NCI-H69 (cell line): ENCODE measurements at regions not wholly inside any gene's neighbourhood (a gene's known extent, or its start where the extent isn't known, plus 50 kb on each side); places are given as distances from the start of the nearest gene placed in this dataset.
"Not testable (repeated sequence)": the region's sequence is repeated elsewhere in the genome, so short reads cannot be mapped to it uniquely, and the experiment has no call there.

ENCODE experiments used
- DNase-seq: peaks from one replicate; lab custom pipeline; 2025; lab: John Stamatoyannopoulos, UW

DNA sequence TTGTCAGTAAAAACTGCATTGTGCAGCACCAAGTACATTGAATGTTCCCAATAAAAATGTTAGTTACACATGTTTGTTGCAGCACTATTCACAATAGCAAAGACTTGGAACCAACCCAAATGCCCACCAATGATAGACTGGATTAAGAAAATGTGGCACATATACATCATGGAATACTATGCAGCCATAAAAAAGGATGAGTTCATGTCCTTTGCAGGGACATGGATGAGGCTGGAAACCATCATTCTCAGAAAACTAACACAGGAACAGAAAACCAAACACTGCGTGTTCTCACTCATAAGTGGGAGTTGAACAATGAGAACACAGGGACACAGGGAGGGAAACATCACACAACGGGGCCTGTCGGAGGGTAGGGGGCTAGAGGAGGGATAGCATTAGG, 401.3 kb upstream of the NR5A2 start:
- DNase-seq = not testable (repeated sequence)

DNA sequence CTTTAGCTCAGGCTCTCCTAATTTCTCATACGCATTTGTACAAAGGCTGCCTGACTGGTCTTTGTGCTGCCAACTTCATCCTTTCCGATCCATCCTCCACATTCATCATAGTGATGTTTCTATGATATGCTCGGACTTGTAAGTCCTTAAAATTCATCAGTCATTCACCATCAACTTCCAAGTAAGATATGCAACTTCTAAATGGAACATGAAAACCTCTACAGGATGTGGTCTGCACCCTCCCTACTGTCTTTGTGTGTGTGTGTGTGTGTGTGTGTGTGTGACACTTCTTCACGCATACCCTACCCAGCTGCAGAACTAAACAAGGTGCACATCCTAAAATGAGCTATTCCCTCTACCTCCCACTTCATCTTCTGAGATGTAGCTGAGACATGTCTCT, 397.9 kb upstream of the NR5A2 start:
- DNase-seq = no peak

DNA sequence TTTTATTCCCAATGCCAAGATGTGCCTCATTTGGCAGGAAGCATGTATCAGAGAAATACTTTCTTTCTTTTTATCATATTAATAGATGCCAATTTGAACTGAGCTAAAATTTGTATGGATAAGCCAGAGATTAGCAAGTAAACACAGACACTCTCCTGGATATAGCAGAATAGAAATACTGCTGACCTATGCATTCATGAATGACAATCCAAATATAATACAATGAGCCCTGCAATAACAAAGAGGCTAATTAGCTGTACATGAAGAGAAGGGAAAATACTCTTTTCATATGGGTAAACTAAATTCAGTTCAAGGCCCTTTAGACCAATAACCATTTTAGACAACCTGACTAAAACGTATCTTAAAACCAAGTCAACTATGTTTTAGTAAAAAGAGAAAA, 388.1 kb upstream of the NR5A2 start:
- peak; percentile 27 for DNase-seq

DNA sequence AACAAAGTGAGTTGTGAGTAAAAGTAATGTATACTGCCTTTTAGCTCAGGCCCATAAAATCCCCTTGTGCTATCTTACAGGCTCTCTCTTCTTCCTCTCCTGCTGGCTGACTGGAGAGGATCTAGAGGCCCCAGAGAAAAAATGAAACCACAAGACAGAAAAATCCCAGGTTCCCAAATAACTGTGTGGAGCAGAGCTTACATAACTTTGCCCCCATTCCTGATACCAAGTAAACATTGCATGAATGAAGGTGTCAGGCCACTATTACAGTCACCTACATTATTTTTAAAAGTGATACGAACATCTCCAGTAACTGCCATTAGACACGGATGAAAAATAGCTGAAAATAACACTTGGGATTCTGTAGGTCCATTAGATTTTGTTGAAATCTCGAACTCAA, 386.0 kb upstream of the NR5A2 start:
- no peak for DNase-seq

DNA sequence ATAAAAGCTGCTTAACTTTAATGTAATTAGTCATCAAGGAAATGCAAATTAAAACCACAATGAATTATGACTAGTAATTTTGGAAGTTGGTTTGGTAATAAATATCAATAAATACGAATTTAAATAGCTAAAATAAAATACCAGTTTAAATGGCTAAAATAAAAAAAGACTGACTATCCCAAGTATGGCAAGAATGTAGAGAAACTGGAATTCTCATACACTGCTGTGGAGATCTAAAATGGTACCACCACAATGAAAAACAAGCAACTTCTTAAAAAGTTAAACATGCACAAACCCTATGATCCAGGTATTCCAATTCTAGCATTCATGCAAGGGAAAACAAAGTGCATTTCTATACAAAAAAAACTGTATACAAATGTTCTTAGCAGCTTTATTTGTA, 382.6 kb upstream of the NR5A2 start:
- DNase-seq = no peak

DNA sequence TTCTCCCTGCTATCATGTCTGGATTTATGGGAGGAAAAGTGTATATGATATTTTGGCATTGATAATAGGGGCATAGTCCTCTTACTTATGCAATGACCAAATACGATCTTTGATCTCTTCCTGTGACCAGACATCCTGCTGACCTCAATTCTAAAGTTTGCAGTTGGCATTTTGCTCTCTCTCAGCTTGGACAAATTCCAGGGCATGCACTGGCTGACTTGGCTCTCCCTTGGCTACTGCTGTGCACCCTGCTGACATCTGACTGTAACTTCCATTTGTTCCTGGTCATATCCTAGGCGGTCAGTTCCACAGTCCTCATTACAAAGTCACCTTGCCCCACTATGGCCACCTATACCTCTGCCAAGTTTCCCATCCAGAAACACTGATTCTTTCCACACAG, 380.7 kb upstream of the NR5A2 start:
- peak; percentile 27 for DNase-seq

DNA sequence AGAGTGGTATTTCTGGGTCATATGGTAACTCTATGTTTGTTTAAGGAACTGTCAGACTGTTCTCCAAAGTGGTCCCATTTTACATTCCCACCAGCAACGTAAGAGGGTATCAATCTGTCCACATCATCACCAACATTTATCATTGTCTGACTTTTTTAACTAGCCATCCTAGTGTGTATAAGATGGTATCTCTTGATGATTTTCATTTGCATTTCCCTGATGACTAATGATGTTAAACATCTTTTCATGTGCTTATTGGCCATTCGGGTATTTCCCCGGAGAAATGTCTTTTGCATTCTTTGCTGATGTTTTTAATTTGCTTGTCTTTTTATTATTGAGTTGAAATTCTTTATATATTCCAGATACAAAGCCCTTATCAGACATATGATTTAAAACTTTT, 370.1 kb upstream of the NR5A2 start:
- DNase-seq = no peak

DNA sequence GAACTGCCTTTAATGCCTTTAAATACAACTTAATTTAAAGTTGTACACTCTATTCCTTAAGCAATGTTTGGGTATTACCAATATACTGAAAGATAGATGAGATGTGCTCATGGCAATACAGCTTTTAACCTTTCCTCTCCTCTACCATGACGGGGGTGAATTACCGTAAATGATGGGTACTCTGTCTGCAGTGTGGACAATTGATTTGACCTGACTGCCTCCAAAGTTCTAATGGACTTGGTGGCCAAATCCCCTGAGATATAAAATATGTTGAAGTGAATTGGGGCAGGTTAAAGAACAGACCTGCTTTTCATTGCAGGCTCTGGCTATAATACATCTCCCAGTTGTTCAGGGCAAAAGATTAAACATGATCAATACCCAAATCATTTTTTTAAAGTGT, 367.4 kb upstream of the NR5A2 start:
- DNase-seq = no peak

DNA sequence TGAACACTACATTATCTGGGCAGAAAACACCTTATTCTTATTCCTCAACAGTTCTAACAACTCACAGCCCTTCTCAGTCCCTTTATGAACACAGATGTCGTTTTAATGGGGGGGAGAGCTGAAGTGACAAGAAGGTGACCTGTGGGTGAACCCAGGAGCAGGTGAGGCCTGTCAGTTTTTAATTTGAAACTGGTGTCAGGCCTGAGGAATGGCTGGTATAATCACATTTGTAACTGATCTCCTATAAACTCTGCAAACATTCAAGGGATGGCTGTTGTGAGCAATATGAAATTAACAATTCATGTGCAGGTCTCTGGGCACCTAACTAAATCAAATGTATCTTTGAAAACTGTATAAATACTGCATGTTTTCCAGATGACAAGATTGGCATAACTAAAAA, 362.1 kb upstream of the NR5A2 start:
- DNase-seq = peak; percentile 40

DNA sequence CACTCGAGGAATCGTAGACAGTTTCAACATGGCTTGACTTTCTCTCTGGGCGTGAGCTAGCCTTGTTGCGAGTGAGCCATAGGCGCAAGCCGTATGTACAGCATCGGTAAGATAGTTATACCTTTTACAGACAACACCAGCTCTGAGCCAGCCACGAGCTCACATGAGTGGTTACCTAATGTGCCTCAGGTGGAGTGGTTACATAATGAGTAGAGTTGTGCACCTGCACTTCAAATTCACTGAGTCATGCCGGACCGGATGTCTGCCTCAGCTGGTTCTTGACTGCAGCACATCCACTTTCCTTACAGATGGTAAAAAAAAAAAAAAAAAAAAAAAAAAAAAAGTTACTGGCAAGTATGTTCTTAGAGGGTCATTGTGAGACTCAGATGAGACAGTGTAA, 360.4 kb upstream of the NR5A2 start:
- DNase-seq = no peak

DNA sequence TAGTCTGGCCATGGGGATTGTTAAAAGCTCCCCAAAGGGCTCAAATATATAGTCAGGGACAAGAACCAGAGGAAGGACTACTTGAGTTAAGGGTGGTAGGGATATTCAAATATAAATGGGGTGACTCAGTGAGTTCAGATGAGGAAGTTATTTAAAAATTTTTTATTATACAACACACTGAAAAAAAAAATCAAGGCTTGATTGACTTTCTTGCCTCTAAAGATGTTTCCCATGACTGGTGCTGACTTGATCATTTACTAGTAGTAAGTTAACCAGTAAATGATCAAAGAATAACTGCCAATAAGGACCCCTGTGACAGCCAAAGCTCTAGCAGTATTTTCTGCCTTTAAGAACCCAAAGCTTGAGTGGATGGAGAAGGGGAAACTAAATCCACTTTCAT, 357.6 kb upstream of the NR5A2 start:
- no peak for DNase-seq

DNA sequence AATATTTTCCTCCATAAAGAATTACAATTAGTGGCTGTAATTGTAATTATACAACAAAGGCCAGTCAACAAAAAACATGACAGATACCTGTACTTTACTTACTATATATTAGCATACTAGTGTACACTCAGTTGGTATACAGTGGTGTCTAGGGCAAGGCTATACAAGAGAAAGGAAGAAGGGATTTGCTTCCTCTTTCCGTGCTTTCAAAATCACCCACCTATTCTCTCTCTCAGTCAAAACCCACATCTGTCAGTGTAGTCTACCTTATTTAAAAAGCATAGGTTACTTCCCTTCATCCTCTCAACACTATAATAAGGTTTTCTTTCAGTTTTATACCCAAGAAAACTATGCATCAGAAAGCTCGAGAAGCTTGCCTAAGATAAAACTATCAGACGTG, 355.8 kb upstream of the NR5A2 start:
- no peak for DNase-seq

DNA sequence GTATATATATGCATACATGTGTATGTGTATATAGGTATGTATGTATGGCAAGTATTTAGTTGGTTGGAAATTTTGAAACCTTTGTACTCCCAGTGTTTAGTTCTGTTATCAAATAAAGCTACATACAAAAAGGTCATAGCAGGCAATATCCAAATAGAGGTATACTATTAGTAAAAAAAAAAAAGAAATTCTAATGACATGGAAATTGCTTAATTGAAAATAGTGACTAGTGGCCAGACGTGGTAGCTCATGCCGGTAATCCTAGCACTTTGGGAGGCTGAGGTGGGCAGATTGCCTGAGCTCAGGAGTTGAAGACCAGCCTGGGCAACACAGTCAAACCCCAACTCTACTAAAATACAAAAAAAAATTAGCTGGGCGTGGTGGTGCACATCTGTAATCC, 351.6 kb upstream of the NR5A2 start:
- no peak for DNase-seq

DNA sequence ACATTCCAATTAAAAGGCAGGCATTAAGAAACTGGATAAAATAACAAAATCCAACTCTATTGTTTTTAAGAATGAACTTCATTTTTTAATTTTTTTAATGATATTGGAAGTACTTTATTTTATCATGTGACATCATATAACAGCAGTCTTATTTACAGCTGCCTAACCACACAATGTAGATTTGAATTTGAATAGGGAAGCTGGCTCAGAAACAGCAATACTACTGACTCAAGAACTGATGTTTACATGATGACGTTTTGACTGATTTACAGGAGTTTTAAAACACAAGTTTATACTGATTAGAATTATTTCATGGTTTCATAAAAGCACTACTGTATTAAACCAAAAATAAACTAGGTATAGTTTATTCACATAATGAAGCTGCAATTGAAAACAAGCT, 348.7 kb upstream of the NR5A2 start:
- no peak for DNase-seq

DNA sequence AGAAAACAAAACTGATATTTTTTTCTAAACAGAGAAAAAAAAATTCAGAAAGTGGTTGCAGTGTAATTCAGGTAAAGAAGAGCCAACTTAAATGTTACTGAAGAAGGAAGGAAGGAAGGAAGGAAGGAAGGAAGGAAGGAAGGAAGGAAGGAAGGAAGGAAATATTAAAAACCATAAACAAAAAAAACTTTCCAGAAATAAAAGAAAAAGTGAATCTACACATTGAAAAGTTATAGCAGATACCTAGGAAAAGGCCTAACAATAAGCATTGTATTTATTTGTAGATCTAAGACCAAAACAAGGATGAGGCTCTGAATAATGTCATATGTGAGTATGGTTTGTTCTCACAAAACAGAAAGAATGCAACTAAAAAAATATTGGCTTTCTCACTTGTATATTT, 345.4 kb upstream of the NR5A2 start:
- no peak for DNase-seq

DNA sequence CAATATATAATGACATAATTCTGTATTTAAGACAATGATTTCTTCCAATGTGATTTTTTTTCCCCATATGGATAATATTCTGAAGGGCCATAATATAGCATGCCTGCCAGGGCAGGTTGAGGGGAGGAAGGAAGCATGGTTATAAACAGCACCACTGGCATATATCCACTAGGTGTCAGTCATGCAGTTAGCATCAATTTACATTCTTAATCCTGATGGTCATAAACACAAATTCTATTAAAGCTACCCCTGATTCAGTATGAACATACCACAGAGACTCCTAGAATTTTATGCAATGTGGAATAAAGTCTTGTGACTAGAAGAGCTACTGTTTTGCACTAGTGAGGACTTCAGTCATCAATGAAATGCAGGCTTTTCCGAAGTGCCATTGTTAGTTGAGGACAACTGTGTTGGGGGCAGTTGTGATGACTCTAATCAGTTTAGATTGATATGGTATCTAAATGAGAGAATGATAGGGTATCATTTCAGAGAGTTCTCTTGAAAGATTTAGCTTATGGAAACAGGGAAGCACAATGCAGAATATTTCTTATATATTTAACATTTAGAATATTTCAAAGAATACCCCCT, 342.7 kb upstream of the NR5A2 start:
- peak; percentile 74 for DNase-seq

DNA sequence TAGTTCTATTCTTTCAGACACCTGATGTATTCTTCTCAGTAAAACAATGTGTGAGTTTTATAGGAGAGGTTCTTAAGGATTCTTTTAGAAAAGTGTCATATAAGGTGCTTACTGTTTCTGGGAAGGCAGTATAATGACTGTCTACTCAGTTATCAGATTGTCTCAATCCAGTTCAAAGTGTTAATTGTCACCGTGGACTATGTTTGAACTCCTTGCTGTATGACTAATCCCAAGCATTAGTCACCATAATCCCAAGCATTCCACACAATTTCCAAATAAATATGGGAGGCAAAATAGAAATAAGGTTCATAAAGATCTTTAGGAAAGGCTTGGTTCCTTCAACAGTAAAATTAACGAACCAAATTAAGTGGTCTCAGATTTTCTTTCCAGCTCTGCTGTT, 342.1 kb upstream of the NR5A2 start:
- DNase-seq = peak; percentile 12

DNA sequence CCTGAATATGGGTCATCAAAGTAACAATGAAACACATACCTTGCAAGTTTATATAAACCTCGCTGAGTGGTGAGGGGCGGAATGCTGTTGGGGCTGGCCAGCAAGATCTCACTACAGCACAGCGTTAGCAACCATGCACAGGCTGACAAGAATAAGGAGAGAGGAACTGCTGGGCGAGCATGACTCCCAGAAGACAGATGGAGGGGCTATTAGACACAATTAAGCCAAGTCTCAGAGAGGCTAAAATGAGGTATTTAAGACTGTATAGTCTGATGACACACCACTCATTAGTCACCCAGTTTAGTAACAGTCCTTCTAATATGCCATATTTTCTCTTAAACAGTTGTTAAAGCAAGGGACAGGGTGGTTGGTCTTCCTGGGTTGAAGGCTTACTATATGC, 340.2 kb upstream of the NR5A2 start:
- DNase-seq = peak; percentile 68

DNA sequence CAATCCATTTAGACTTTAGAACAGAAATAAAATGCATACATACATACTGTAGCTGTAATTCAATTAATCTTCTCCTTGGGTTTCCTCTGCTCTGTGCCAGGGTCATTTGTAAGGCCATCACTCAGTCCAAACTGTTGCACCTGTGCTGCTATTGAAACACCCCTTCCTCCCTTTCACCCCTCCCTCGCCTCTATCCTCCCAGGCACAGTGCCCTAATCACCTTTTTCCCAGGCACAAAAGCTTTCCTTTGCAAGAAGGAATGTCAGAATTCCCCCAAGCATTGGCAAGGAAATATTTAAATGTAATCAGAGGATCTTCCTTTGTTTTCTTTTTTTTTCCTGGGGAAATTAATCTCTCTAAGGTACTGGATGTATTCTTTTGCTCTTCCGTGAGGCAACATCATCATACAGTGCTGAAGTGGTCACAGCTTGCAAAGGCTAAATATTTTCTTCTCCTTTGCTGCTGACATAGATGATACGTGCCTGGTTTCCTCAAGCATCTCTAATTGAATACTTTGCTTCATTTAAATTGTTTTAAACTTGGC, 339.3 kb upstream of the NR5A2 start:
- peak; percentile 62 for DNase-seq

DNA sequence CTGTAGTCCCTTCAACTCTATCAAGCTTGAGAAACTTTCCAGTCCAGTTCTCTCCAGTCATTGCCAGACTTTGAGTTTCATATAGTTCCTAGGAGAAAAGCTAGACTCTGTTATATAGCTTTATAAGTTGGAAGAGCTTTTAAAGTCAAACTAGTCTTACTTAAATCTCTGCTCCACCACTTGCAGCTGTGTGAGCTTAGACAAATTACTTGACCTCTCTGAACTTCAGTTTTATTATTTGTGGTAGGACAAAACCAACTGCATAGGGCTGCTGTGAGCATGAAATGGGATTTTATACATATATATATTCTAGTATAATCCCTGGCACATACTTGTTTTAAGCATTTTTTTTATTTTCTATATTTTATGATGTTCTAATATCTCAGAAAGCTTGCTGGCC, 338.7 kb upstream of the NR5A2 start:
- DNase-seq = no peak

DNA sequence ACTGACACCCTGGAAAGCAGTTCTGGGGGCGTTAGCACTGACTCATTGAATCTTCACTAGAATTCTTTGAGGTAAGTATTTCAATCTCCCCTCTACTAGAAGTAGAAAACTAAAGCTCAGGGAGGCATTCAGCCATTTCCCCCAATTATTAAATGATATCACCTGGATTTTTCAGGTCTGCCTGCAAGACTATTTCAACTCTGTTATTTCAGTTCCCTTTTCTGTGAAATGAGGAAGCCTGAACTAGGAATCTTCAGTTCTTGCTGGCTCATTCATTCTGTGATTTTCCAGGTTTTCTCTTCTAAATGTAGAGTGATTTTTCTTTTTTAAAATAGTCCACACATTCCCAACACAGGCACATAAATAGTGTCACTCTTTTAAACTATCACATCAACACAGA, 337.0 kb upstream of the NR5A2 start:
- DNase-seq = no peak

DNA sequence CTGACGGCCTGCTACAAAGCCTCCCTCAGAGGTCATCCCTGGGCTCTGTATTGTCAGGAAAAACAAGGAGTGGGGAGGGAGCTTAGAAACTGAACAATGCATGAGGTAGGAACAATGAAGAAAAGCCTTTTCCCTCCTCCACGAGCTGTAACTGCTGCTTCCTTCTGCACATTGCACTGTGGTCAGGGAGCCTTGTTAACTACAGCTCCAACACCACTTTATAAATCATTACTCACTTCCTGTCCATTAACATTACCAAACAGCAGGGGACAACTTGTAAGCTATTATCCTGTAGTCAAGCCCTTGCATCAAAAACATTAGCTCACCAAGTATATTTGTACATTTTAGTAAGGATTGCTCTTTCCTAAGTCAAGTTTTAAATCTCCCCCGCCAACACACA, 336.0 kb upstream of the NR5A2 start:
- DNase-seq = peak; percentile 82

DNA sequence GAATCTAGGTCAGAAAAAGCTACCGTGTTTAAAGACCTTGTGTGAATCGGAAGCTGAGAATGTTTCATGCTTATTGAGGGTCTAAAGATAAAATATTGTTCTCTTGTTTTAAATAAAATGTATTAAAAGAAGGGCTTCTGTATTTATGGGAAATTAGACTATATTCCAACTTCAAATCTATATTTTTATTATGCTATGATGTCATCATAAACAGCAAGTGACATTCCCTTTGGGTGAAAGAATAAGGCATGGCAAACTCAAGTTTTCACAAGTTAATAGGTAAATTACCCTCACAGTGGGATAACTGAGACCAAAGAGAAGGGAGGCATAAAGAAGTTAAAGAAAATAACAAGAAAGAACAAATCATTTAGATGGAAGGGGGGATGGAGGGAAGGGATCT, 333.8 kb upstream of the NR5A2 start:
- no peak for DNase-seq

DNA sequence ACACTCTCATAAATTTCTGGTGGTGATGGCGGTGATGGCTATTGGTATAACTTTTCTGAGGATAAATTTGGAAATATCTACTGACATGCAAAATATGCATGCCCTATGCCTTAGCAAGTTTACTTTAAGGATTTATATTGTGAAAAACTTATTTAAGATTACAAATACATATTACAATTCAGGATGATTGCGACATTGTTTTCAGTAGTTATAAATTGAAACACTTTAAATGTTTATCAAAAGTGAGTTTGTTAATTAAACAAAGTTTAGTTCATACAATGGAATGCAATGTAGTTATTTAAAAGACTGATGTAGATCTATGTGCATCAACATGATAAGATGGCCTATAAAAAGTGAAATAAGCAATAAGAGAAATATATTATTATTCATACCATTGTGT, 331.3 kb upstream of the NR5A2 start:
- DNase-seq = no peak

DNA sequence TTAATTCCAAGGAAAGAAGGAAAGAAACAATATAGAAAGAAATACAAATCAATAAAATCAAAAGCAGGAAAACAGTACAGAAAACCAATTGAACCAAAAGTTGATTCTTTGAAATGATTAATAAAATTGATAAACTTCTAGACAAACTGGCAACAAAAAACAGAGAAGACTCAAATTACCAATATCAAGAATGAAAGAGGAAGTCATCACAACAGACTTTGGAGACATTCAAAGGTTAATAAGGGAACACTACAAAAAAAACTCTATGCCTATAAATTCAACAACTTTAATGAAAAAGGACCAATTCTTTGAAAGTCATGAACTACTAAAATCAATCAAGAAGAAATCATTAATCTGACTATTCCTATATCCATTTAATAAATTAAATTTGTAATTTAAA, 329.3 kb upstream of the NR5A2 start:
- no peak for DNase-seq
